Occipital lobe (tissue), 2 donors: ENCODE measurements at regions not wholly inside any gene's neighbourhood (a gene's known extent, or its start where the extent isn't known, plus 50 kb on each side); places are given as distances from the start of the nearest gene placed in this dataset. TPM values are rescaled to one million over a fixed set of nuclear protein-coding genes. Genes with fewer than 3 reads are reported as not detected.
"Not testable (repeated sequence)": the region's sequence is repeated elsewhere in the genome, so short reads cannot be mapped to it uniquely, and the experiment has no call there.

Source experiments
- DNase-seq: peaks from one replicate; lab custom pipeline; 2025; lab: John Stamatoyannopoulos, UW
- small RNA-seq: library from RNA; depleted of rRNA; stranded (forward); fragments of <200 nt; gene quantifications from one replicate; pipeline ENCODE3, GENCODE V24; 2014

GRCh38 chr20:53647286-53647821 is 53.7 kb upstream of the ZNF217 start:
- no peak for DNase-seq

GRCh38 chr20:53646550-53646949 is 52.9 kb upstream of the ZNF217 start:
- DNase-seq: no peak

- DNase-seq: no peak
Measured at GRCh38 chr20:53645582-53645897, 51.9 kb upstream of the ZNF217 start.

DNA sequence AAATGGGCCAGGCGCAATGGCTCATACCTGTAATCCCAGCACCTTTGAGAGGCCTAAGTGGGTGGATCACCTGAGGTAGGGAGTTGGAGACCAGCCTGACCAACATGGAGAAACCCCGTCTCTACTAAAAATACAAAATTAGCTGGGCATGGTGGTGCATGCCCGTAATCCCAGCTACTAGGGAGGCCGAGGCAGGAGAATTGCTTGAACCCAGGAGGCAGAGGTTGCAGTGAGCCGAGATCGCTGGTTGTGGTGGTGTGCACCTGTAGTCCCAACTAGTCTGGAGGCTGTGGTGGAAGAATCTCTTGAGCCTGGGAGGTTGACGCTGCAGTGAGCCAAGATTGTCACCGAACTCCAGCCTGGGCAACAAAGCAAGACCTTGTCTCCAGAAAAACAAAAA is 50.5 kb upstream of the ZNF217 start:
- DNase-seq: not testable (repeated sequence)

Small RNA genes in the stretch of these regions (small RNA-seq; reads per million reads assigned to genes)
- gene RNU7-14P: not detected
